ENCODE measurements at regions not wholly inside any gene's neighbourhood (a gene's known extent, or its start where the extent isn't known, plus 50 kb on each side); places are given as distances from the start of the nearest gene placed in this dataset.

DNA sequence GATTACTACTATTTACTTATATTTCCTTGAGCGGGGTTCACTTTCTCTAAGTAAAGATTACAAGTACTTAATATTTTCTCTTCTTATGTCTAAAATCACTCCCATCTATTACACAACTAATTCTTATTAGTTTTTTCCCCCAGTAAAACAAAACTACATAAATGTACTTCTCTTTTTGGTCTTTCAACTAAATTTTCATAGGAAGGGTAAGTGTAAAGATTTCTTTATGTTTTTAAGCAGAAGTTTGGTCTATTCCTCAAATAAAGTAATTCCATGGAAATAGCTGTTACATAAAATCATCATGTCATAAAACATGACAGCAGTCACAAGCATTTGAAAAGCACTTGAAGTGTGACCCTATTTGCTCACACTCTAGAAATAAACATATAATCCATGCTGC is 249.0 kb downstream of the ZEB2 start:
- TF ChIP-seq, protein P1, sequence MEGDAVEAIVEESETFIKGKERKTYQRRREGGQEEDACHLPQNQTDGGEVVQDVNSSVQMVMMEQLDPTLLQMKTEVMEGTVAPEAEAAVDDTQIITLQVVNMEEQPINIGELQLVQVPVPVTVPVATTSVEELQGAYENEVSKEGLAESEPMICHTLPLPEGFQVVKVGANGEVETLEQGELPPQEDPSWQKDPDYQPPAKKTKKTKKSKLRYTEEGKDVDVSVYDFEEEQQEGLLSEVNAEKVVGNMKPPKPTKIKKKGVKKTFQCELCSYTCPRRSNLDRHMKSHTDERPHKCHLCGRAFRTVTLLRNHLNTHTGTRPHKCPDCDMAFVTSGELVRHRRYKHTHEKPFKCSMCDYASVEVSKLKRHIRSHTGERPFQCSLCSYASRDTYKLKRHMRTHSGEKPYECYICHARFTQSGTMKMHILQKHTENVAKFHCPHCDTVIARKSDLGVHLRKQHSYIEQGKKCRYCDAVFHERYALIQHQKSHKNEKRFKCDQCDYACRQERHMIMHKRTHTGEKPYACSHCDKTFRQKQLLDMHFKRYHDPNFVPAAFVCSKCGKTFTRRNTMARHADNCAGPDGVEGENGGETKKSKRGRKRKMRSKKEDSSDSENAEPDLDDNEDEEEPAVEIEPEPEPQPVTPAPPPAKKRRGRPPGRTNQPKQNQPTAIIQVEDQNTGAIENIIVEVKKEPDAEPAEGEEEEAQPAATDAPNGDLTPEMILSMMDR (IDR thresholded peaks at IDR 0.05; ENCODE audit: insufficient read depth, low read depth, low read length, missing control alignments): no peak
- no peak for DNase-seq (ENCODE audit: low read depth)

DNA sequence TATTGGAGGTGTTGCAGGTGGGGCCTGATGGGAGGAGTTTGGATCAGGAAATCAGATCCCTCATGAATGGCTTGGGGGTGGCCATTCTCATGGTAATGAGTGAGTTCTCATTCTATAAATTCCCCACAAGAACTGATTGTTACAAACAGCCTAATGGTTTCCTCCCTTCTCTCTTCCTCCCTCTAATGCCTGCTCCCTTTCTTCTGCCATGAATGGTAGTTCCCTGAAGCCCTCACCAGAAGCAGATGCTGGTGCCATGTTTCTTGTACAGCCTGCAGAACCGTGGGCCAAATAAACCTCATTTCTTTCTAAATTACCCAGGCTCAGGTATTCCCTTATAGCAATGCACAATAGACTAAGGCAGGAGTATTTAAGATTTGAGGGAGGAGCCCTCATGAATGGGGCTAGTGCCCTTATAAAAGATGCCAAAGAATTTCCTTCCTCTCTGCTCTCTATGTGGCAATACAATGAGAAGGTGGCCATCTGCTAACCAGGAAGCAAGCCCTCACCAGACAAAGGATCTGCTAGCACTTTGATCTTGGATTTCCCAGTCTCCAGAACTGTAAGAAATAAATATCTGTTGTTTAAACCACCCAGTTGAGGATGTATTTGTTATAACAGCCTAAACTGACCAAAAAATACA is 251.8 kb downstream of the ZEB2 start:
- TF ChIP-seq, protein P1 (IDR thresholded peaks at IDR 0.05; ENCODE audit: insufficient read depth, low read depth, low read length, missing control alignments): no peak
- H3K4me3 ChIP-seq (ENCODE audit: low read length): no peak overlapping the region
- no peak for DNase-seq (ENCODE audit: low read depth)

More for the DNA sequence above, 249.0 kb downstream of the ZEB2 start:
- H3K4me3 ChIP-seq (ENCODE audit: low read length): no peak overlapping the region

DNA sequence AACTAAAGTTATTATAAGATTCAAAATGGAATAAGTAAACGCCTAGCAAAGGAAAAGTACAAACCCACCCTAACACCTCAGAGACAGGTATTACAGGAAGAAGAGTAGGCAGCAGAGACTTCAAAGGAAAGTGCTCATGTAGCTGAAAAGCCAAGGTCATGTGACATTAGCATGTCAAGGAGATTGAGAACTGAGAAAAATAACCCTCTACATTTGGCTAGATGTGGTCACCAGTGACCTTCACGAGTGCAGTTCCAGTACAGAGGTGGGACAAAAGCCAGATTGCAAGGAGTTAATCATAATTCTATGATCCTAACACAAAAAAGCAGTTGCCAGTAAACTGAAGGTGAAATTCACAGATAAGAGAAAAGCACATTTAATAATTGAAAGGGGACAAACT is 252.7 kb downstream of the ZEB2 start:
- H3K4me3 ChIP-seq (ENCODE audit: low read length): no peak overlapping the region
- TF ChIP-seq, protein P1 (IDR thresholded peaks at IDR 0.05; ENCODE audit: insufficient read depth, low read depth, low read length, missing control alignments): no peak
- DNase-seq (ENCODE audit: low read depth): no peak

DNA sequence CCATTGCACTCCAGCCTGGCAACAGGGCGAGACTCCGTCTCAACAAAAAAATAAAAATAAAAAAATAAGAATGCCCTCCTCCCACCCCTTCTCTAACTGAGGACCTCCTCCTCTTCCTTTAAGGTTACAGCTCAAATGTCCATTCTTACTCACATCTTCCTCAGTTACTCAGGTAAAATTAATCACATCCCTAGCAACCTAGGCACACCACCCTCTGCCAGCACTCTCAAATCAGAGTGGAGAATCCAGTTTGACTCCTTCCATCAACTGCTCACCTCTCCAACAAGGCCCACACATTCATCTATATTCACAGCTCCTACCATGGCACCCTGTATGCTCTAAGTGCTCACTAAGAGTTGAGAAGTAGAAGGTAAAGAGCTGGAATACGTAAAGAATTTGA is 254.3 kb downstream of the ZEB2 start:
- H3K4me3 ChIP-seq (ENCODE audit: low read length): no peak overlapping the region
- peak; percentile 20 for DNase-seq (ENCODE audit: low read depth)
- TF ChIP-seq, protein P1 (IDR thresholded peaks at IDR 0.05; ENCODE audit: insufficient read depth, low read depth, low read length, missing control alignments): no peak

DNA sequence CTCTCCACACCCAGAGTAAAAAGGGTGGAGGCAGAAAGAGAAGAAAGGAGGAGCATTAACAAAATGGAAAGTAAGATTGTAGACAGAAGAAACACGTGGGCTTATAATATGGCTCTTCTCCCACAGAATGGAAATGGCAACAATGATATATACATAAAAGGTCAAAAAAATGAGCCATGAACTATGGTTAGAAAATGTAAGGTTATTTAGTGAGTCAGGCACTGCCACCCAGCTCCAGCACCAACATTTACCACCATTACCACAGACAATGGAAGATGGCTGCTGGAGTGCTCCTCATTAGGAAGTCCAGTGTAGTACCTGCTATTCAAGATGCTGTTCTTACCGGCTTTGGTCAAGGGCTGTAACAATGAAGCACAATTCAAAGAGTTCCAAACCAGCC is 258.0 kb downstream of the ZEB2 start:
- no peak for DNase-seq (ENCODE audit: low read depth)
- TF ChIP-seq, protein P1 (IDR thresholded peaks at IDR 0.05; ENCODE audit: insufficient read depth, low read depth, low read length, missing control alignments): no peak
- no peak overlapping the region for H3K4me3 ChIP-seq (ENCODE audit: low read length)

DNA sequence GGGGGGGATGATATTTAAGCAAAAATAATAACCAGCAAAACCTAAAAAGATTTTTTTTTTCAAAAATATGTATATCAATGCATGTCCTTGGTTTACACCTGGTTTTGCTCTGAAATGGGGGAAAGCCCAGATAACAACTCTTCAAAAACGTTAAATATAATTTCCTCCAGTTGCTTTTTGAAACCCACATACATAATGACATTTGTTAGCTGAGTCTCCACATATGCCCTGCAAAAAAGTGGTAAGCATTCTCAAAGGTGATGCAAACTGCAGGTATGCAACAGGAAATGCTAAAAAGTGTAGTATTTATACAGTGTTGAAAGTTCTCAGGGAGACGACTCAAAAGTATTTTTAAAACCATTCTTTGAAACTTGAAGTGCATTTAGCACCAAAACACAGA is 258.6 kb downstream of the ZEB2 start:
- H3K4me3 ChIP-seq (ENCODE audit: low read length): no peak overlapping the region
- peak; percentile 48 for DNase-seq (ENCODE audit: low read depth)
- TF ChIP-seq, protein P1 (IDR thresholded peaks at IDR 0.05; ENCODE audit: insufficient read depth, low read depth, low read length, missing control alignments): no peak

GRCh38 chr2:144259332-144259731 is 260.6 kb downstream of the ZEB2 start:
- DNase-seq (ENCODE audit: low read depth): no peak
- no peak overlapping the region for H3K4me3 ChIP-seq (ENCODE audit: low read length)
- TF ChIP-seq, protein P1 (IDR thresholded peaks at IDR 0.05; ENCODE audit: insufficient read depth, low read depth, low read length, missing control alignments): no peak

All from epithelial cell of esophagus (primary cell).